ENCODE measurements at regions not wholly inside any gene's neighbourhood (a gene's known extent, or its start where the extent isn't known, plus 50 kb on each side); places are given as distances from the start of the nearest gene placed in this dataset.
"Not testable (repeated sequence)": the region's sequence is repeated elsewhere in the genome, so short reads cannot be mapped to it uniquely, and the experiment has no call there.

DNA sequence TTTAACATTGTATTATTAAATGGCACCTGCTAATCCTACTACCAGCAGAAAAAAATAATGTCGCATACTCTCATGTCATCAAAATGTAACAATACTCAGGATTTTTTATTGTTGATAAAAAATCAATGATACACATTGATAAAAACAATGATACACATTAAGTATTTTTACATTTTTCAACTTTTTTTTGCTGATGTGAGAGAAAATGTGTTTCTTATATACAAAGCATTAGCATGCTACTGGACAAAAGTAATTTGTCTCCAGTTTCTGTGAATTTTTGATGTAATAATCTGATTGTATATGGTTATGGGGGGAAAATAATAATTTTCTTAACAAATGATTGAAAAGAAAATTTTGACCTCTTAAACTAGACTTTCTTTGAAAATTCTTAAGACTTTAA lies 1256.6 kb upstream of the CNTN5 start:
- no peak overlapping the region for H3K4me3 ChIP-seq (ENCODE audit: control insufficient read depth, low read depth, low read length)
- TF ChIP-seq, protein P1, sequence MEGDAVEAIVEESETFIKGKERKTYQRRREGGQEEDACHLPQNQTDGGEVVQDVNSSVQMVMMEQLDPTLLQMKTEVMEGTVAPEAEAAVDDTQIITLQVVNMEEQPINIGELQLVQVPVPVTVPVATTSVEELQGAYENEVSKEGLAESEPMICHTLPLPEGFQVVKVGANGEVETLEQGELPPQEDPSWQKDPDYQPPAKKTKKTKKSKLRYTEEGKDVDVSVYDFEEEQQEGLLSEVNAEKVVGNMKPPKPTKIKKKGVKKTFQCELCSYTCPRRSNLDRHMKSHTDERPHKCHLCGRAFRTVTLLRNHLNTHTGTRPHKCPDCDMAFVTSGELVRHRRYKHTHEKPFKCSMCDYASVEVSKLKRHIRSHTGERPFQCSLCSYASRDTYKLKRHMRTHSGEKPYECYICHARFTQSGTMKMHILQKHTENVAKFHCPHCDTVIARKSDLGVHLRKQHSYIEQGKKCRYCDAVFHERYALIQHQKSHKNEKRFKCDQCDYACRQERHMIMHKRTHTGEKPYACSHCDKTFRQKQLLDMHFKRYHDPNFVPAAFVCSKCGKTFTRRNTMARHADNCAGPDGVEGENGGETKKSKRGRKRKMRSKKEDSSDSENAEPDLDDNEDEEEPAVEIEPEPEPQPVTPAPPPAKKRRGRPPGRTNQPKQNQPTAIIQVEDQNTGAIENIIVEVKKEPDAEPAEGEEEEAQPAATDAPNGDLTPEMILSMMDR (IDR thresholded peaks at IDR 0.05; ENCODE audit: control insufficient read depth, insufficient read depth, low read depth, low read length, missing control alignments): no peak
- DNase-seq (ENCODE audit: low read depth): no peak

DNA sequence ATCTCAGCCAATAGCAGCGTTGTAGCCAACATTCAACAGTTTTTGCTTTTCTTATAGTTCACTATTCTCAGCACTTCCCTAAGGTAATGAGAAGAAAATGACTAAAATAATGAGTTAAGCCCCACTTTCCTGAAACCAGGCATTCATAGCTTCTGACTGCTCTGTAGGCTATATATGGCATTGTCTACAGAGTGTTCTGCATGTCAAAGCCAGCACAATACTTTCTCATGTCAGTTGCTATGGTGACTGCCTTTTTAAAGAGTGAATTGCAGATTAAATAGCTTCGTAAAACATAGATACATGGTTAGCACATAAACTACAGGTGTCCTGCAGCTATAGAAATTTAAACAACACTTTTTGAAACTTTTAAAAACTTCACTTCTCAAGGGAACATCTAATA lies 1256.1 kb upstream of the CNTN5 start:
- TF ChIP-seq, protein P1 (IDR thresholded peaks at IDR 0.05; ENCODE audit: control insufficient read depth, insufficient read depth, low read depth, low read length, missing control alignments): no peak
- no peak for DNase-seq (ENCODE audit: low read depth)
- H3K4me3 ChIP-seq (ENCODE audit: control insufficient read depth, low read depth, low read length): no peak overlapping the region

DNA sequence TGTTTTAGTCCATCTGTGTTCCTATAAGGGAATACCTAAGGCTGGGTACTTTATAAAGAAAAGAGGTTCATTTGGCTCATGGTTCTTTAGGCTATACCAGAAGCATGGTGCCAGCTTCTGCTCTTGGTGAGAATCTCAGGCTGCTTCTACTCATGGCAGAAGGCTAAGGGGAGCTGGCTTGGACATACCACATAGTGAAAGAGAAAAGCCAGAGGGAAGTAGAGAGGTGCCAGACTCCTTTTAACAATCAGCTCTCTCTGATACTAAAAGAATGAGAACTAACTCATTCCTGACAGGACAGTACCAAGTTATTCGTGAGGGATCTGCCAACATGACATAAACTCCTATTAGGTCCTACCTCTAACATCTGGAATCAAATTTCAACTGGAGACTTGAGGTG lies 1250.2 kb upstream of the CNTN5 start:
- DNase-seq (ENCODE audit: low read depth): no peak
- TF ChIP-seq, protein P1 (IDR thresholded peaks at IDR 0.05; ENCODE audit: control insufficient read depth, insufficient read depth, low read depth, low read length, missing control alignments): no peak
- H3K4me3 ChIP-seq (ENCODE audit: control insufficient read depth, low read depth, low read length): no peak overlapping the region

DNA sequence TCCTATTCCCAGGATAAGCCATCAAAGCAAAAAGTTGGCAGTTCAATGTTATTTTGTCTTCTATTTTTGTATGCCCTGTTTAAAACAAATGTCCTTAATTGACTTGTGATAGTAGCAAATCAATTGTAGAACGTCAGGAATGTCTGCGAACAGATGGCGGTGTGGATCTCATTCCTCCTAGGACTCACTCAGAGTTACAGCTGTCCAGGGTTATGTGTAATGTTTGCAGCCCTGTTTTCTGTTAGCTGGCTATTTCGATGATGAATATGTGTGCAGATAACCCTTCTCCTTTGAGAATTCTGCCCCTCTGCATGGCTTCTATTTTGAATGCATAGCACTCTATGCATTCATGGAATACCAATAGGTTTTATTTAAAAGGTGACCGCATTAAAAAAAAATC lies 1248.0 kb upstream of the CNTN5 start:
- TF ChIP-seq, protein P1 (IDR thresholded peaks at IDR 0.05; ENCODE audit: control insufficient read depth, insufficient read depth, low read depth, low read length, missing control alignments): no peak
- DNase-seq (ENCODE audit: low read depth): no peak

DNA sequence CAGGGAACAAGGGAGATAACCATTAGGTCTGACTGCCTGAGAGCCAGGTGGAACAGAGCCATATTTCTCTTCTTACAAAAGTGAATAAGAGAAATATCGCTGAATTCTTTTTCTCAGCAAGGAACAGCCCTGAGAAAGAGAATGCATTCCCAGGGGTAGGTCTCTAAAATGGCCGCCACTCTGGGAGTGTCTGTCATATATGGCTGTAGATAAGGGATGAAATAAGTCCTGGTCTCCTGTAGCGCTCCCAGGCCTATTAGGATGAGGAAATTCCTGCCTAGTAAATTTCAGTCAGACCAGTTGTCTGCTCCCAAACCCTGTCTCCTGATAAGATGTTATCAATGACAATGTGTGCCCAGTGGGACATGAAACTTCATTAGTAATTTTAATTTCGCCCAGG lies 1236.4 kb upstream of the CNTN5 start:
- DNase-seq (ENCODE audit: low read depth); H3K4me3 ChIP-seq (ENCODE audit: control insufficient read depth, low read depth, low read length): not testable (repeated sequence)

More for the DNA sequence above, 1248.0 kb upstream of the CNTN5 start:
- no peak overlapping the region for H3K4me3 ChIP-seq (ENCODE audit: control insufficient read depth, low read depth, low read length)

DNA sequence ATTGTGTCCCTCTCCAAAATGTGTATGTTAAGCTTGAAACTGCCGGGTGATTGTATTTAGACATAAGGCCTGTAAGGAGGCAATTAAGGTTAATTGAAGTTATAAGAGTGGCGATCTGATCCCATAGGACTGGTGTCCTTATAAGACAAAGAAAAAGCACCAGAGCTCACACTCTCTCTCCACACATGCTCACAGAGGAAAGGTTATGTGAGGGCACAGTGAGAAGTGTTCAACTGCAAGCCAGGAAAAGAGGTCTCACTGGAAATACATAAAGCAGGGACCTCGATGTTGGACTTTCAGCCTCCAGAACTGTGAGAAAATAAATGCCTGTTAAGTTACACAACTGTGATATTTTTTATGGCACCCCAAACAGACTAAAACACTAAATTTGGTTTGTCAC lies 1233.8 kb upstream of the CNTN5 start:
- H3K4me3 ChIP-seq (ENCODE audit: control insufficient read depth, low read depth, low read length): no peak overlapping the region
- TF ChIP-seq, protein P1 (IDR thresholded peaks at IDR 0.05; ENCODE audit: control insufficient read depth, insufficient read depth, low read depth, low read length, missing control alignments): no peak

DNA sequence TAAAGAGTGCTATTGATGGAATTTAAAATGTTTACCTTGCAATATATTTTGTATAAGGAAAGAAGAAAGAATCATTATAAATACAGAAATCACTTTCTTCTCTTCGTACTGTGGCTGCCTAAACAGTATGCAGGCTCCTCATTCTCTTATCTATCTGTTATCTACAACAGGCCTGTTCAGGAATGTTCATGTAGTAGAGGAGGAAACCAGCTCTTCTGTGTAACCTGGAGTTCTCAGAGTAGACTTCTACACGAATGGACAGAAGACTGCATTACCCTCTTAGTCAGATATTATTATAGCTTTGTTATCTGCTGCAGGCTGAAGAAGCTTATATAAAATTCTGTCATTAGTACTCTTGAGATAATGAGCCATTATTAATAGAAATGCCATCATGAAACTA lies 1225.9 kb upstream of the CNTN5 start:
- TF ChIP-seq, protein P1 (IDR thresholded peaks at IDR 0.05; ENCODE audit: control insufficient read depth, insufficient read depth, low read depth, low read length, missing control alignments): no peak
- no peak for DNase-seq (ENCODE audit: low read depth)

More for the DNA sequence above, 1233.8 kb upstream of the CNTN5 start:
- no peak for DNase-seq (ENCODE audit: low read depth)

More for the DNA sequence above, 1225.9 kb upstream of the CNTN5 start:
- no peak overlapping the region for H3K4me3 ChIP-seq (ENCODE audit: control insufficient read depth, low read depth, low read length)
